HepG2 (cell line): ENCODE measurements at regions not wholly inside any gene's neighbourhood (a gene's known extent, or its start where the extent isn't known, plus 50 kb on each side); places are given as distances from the start of the nearest gene placed in this dataset.

Source experiments
- CTCF ChIP-seq: sonication (generic); formaldehyde crosslinking; IDR thresholded peaks from 2 replicates; pipeline ENCODE4 v1.5.0; 2020; ENCODE audit warnings: mild to moderate bottlenecking, missing genetic modification reagents, moderate library complexity
- REPIN1 ChIP-seq: sonication (generic); formaldehyde crosslinking; IDR thresholded peaks from 2 replicates; pipeline ENCODE4 v1.8.0; 2022; ENCODE audit warnings: missing genetic modification reagents, low read depth, mild to moderate bottlenecking, borderline replicate concordance

DNA sequence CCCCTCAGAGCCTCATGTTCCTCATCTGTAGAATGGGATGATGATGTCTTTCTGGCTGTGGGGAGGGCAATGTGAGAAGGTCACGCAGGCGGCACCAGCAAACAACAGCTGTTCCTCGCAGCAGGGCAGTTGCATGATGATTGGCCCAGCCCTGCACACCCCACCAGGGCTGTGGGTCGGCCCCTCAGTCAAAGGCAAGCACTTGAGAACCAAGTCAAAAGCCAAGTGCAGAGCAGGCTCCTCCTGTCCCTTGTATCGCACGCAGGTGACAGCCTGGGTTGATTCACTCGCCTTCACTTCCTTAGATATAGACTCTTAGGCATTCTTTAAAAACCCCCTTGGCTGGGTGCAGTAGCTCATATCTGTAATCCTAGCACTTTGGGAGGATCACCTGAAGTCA is 191.9 kb upstream of the C1orf174 start:
- TF ChIP-seq REPIN1 (CRISPR knock-in tag) (no peak), CTCF (CRISPR knock-in tag) (no peak)
